Uterus (tissue), 2 donors: ENCODE measurements at regions not wholly inside any gene's neighbourhood (a gene's known extent, or its start where the extent isn't known, plus 50 kb on each side); places are given as distances from the start of the nearest gene placed in this dataset.

Experiments
- CTCF ChIP-seq, 4 experiments: fragments of 200-600 bp in 2 of 4; fragments of 450-650 bp in 2 of 4; sonication (generic) in 2 of 4; IDR thresholded peaks; one replicate each; pipeline ENCODE4 v1.5.1; 2016 to 2019; ENCODE audit warnings: antibody characterized with exemption in 4 of 4, mild to moderate bottlenecking in 2 of 4, moderate library complexity in 1 of 4
- POLR2A ChIP-seq, 2 donors: fragments of 450-650 bp; IDR thresholded peaks; one replicate each; pipeline ENCODE4 v1.6.1; 2016; ENCODE audit warnings: antibody characterized with exemption in 2 of 2, mild to moderate bottlenecking in 1 of 2, moderate library complexity in 1 of 2

GRCh38 chr18:22005191-22005841, 164.1 kb upstream of the GATA6 start:
- TF ChIP-seq POLR2A (IDR thresholded peaks at IDR 0.05) (no peak), CTCF (IDR thresholded peaks at IDR 0.05) (no peak)
